ENCODE measurements at regions not wholly inside any gene's neighbourhood (a gene's known extent, or its start where the extent isn't known, plus 50 kb on each side); places are given as distances from the start of the nearest gene placed in this dataset.

- no peak overlapping the region for H3K27ac ChIP-seq (ENCODE audit: low read length, poor library complexity, severe bottlenecking)
- H3K4ac ChIP-seq (ENCODE audit: low read depth in 1 of 2, low read length in 2 of 2): no peak overlapping the region
- H3K36me3 ChIP-seq (ENCODE audit: control insufficient read depth in 1 of 2, insufficient read depth in 2 of 2, low read depth in 1 of 2, low read length in 2 of 2): no peaks in the 10 kb centered on the region
- no peak overlapping the region for H4K8ac ChIP-seq (ENCODE audit: low read length)
- no peak overlapping the region for H2BK15ac ChIP-seq (ENCODE audit: low read depth, poor library complexity, severe bottlenecking)
- no peak overlapping the region for H3K4me2 ChIP-seq (ENCODE audit: low read length, poor library complexity, severe bottlenecking)
- no peaks in the 10 kb centered on the region for H3K9me3 ChIP-seq (ENCODE audit: control insufficient read depth, low read length)
- H3K27me3 ChIP-seq (ENCODE audit: control insufficient read depth in 1 of 2, insufficient read depth in 1 of 2, low read length in 2 of 2): no peaks in the 10 kb centered on the region
- H3K18ac ChIP-seq (ENCODE audit: low read depth in 1 of 2, low read length in 2 of 2): no peak overlapping the region
- no peak overlapping the region for H3K23ac ChIP-seq (ENCODE audit: low read length in 2 of 2)
- H4K91ac ChIP-seq (ENCODE audit: low read length): no peak overlapping the region
- no peak overlapping the region for H2BK5ac ChIP-seq (ENCODE audit: low read depth, low read length, poor library complexity, severe bottlenecking)
- no peak overlapping the region for H3K14ac ChIP-seq (ENCODE audit: low read length in 2 of 2)
- 93% methylated on average over 4 of the region's 5 CpGs for WGBS
- H2AFZ ChIP-seq (ENCODE audit: low read depth, low read length): no peak overlapping the region
- no peak overlapping the region for H2BK120ac ChIP-seq (ENCODE audit: low read depth, low read length)
- DNase-seq: no peak
- H3K4me1 ChIP-seq (ENCODE audit: control insufficient read depth, insufficient read depth, low read depth, low read length): no peaks in the 10 kb centered on the region
- H3K4me3 ChIP-seq (ENCODE audit: insufficient read depth in 1 of 2, low read depth in 1 of 2, low read length in 2 of 2): no peak overlapping the region
- no peaks in the 10 kb centered on the region for H3K79me1 ChIP-seq (replicated peaks; ENCODE audit: low read length, poor library complexity, severe bottlenecking)
- no peak overlapping the region for H2BK12ac ChIP-seq (ENCODE audit: low read length in 2 of 2)
- no peak overlapping the region for H2AK5ac ChIP-seq (ENCODE audit: low read length, severe bottlenecking)
- H3K9ac ChIP-seq (ENCODE audit: low read length): no peak overlapping the region
These were observed 90.0 kb downstream of the DSEL start for GRCh38 chr18:67426486-67426885.

DNA sequence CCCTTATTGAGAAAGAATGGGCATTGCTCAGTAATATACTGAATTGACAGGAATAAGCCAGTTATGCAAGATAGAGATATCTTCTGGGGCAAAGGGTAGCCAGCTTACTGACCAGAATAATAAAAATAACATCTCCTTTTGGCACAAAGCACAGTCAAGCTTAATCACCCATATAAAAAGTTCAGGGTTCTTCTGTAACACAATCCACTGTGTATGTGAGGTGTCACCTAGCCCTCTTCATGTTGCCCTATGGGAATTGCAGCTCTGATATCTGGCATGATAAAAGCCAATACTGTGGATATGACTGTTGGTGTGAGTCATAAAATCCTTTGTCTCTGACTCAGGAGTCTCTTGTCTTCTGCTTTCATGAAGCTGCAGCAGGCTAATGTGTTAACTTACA is 90.8 kb downstream of the DSEL start:
- no peaks in the 10 kb centered on the region for H3K27me3 ChIP-seq (ENCODE audit: control insufficient read depth in 1 of 2, insufficient read depth in 1 of 2, low read length in 2 of 2)
- H3K27ac ChIP-seq (ENCODE audit: low read length, poor library complexity, severe bottlenecking): no peak overlapping the region
- H2BK12ac ChIP-seq (ENCODE audit: low read length in 2 of 2): no peak overlapping the region
- no peak overlapping the region for H3K4me2 ChIP-seq (ENCODE audit: low read length, poor library complexity, severe bottlenecking)
- H4K91ac ChIP-seq (ENCODE audit: low read length): no peak overlapping the region
- no peaks in the 10 kb centered on the region for H3K79me1 ChIP-seq (replicated peaks; ENCODE audit: low read length, poor library complexity, severe bottlenecking)
- DNase-seq: peak; percentile 81
- no peak overlapping the region for H3K14ac ChIP-seq (ENCODE audit: low read length in 2 of 2)
- H3K4me1 ChIP-seq (ENCODE audit: control insufficient read depth, insufficient read depth, low read depth, low read length): no peaks in the 10 kb centered on the region
- no peaks in the 10 kb centered on the region for H3K9me3 ChIP-seq (ENCODE audit: control insufficient read depth, low read length)
- H2BK120ac ChIP-seq (ENCODE audit: low read depth, low read length): no peak overlapping the region
- H3K4ac ChIP-seq (ENCODE audit: low read depth in 1 of 2, low read length in 2 of 2): no peak overlapping the region
- no peak overlapping the region for H2BK15ac ChIP-seq (ENCODE audit: low read depth, poor library complexity, severe bottlenecking)
- no peak overlapping the region for H2AFZ ChIP-seq (ENCODE audit: low read depth, low read length)
- H4K8ac ChIP-seq (ENCODE audit: low read length): no peak overlapping the region
- no peak overlapping the region for H3K4me3 ChIP-seq (ENCODE audit: insufficient read depth in 1 of 2, low read depth in 1 of 2, low read length in 2 of 2)
- H3K18ac ChIP-seq (ENCODE audit: low read depth in 1 of 2, low read length in 2 of 2): no peak overlapping the region
- H2AK5ac ChIP-seq (ENCODE audit: low read length, severe bottlenecking): no peak overlapping the region
- no peaks in the 10 kb centered on the region for H3K36me3 ChIP-seq (ENCODE audit: control insufficient read depth in 1 of 2, insufficient read depth in 2 of 2, low read depth in 1 of 2, low read length in 2 of 2)
- no peak overlapping the region for H3K23ac ChIP-seq (ENCODE audit: low read length in 2 of 2)
- H3K9ac ChIP-seq (ENCODE audit: low read length): no peak overlapping the region
- H2BK5ac ChIP-seq (ENCODE audit: low read depth, low read length, poor library complexity, severe bottlenecking): no peak overlapping the region

DNA sequence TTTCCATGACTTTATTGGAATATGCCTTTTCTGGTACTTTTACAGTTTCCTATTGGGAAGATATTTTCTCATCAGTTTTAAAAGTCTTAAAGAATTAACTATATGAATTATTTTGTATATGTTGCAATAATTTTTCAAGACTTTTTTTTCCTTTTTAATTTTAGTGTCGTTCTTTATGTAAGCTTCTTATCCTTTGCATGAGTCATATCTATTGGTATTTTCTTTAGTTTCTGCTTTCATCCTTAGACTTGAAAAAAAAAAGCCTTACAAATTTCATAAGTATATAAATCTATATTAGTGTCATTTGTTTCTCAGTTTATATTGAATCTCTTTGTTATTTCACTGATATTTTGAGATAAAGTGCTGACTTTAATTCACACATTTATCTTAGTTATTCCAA is 94.9 kb downstream of the DSEL start:
- H3K4me1 ChIP-seq (ENCODE audit: control insufficient read depth, insufficient read depth, low read depth, low read length): no peaks in the 10 kb centered on the region

DNA sequence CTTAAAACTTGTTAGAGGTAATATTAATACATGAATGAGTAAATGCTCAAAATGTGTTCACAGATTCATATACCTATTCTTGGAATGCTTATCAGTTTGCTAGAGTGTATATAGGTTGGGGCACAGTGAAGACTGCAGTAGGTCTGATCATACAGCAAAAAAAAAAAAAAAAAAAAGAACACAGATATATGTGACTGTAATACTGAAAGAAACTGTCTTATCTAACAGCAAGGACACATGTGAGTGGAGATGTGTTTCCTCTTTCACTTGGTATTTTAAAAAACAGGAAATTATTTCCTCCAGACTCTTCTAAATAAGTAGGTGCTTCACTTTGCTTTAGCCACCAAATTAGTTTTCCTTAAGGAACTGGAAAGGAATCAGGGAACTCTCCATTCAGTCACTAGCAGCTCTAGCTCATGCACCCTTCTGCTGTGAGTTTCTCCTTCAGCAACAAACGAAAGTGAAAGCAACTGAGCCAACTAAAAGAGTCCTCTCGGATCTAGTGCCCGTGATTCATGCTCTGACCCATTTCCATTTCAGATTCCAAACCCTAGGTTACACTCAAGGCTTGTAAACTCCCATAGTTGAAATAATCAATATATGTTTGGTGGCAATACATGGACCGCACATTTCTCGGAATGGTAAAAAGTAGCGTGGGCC is 98.5 kb downstream of the DSEL start:
- Histone ChIP-seq H2AFZ (ENCODE audit: low read depth, low read length) (no peak overlapping the region), H4K91ac (ENCODE audit: low read length) (no peak overlapping the region), H2BK15ac (ENCODE audit: low read depth, poor library complexity, severe bottlenecking) (no peak overlapping the region), H3K9ac (ENCODE audit: low read length) (peak overlapping the region; percentile 90), H3K79me1 (replicated peaks; ENCODE audit: low read length, poor library complexity, severe bottlenecking) (no peaks in the 10 kb centered on the region), H3K18ac (ENCODE audit: low read depth in 1 of 2, low read length in 2 of 2) (peak overlapping the region; percentile 34 to 54), H2BK120ac (ENCODE audit: low read depth, low read length) (no peak overlapping the region), H2BK12ac (ENCODE audit: low read length in 2 of 2) (no peak overlapping the region), H2BK5ac (ENCODE audit: low read depth, low read length, poor library complexity, severe bottlenecking) (no peak overlapping the region), H3K14ac (ENCODE audit: low read length in 2 of 2) (no peak overlapping the region), H4K8ac (ENCODE audit: low read length) (peak overlapping the region; percentile 77), H2AK5ac (ENCODE audit: low read length, severe bottlenecking) (no peak overlapping the region), H3K27me3 (ENCODE audit: control insufficient read depth in 1 of 2, insufficient read depth in 1 of 2, low read length in 2 of 2) (no peaks in the 10 kb centered on the region), H3K9me3 (ENCODE audit: control insufficient read depth, low read length) (no peaks in the 10 kb centered on the region), H3K4me1 (ENCODE audit: control insufficient read depth, insufficient read depth, low read depth, low read length) (no peaks in the 10 kb centered on the region), H3K23ac (ENCODE audit: low read length in 2 of 2) (no peak overlapping the region), H3K36me3 (ENCODE audit: control insufficient read depth in 1 of 2, insufficient read depth in 2 of 2, low read depth in 1 of 2, low read length in 2 of 2) (no peaks in the 10 kb centered on the region), H3K4me3 (ENCODE audit: insufficient read depth in 1 of 2, low read depth in 1 of 2, low read length in 2 of 2) (peak overlapping the region in 1 of 2 experiments; percentile 78), H3K4me2 (ENCODE audit: low read length, poor library complexity, severe bottlenecking) (peak overlapping the region; percentile 23), H3K4ac (ENCODE audit: low read depth in 1 of 2, low read length in 2 of 2) (no peak overlapping the region), H3K27ac (ENCODE audit: low read length, poor library complexity, severe bottlenecking) (peak overlapping the region; percentile 38)
- WGBS: 73% methylated on average over 6 of the region's 6 CpGs
- peak; percentile 82 for DNase-seq

More for the DNA sequence above, 94.9 kb downstream of the DSEL start:
- no peak overlapping the region for H3K23ac ChIP-seq (ENCODE audit: low read length in 2 of 2)
- no peak overlapping the region for H2AFZ ChIP-seq (ENCODE audit: low read depth, low read length)
- H3K14ac ChIP-seq (ENCODE audit: low read length in 2 of 2): no peak overlapping the region
- H3K36me3 ChIP-seq (ENCODE audit: control insufficient read depth in 1 of 2, insufficient read depth in 2 of 2, low read depth in 1 of 2, low read length in 2 of 2): no peaks in the 10 kb centered on the region
- H3K4ac ChIP-seq (ENCODE audit: low read depth in 1 of 2, low read length in 2 of 2): no peak overlapping the region
- H4K91ac ChIP-seq (ENCODE audit: low read length): no peak overlapping the region
- H3K9me3 ChIP-seq (ENCODE audit: control insufficient read depth, low read length): no peaks in the 10 kb centered on the region
- H2BK12ac ChIP-seq (ENCODE audit: low read length in 2 of 2): no peak overlapping the region
- no peak overlapping the region for H2AK5ac ChIP-seq (ENCODE audit: low read length, severe bottlenecking)
- no peak overlapping the region for H2BK5ac ChIP-seq (ENCODE audit: low read depth, low read length, poor library complexity, severe bottlenecking)
- no peak overlapping the region for H2BK120ac ChIP-seq (ENCODE audit: low read depth, low read length)
- H3K18ac ChIP-seq (ENCODE audit: low read depth in 1 of 2, low read length in 2 of 2): no peak overlapping the region
- no peak overlapping the region for H3K4me3 ChIP-seq (ENCODE audit: insufficient read depth in 1 of 2, low read depth in 1 of 2, low read length in 2 of 2)
- no CpG with 5 or more reads among the region's 1 CpG for WGBS
- no peak overlapping the region for H3K27ac ChIP-seq (ENCODE audit: low read length, poor library complexity, severe bottlenecking)
- no peak overlapping the region for H4K8ac ChIP-seq (ENCODE audit: low read length)
- no peaks in the 10 kb centered on the region for H3K79me1 ChIP-seq (replicated peaks; ENCODE audit: low read length, poor library complexity, severe bottlenecking)
- no peak for DNase-seq
- no peak overlapping the region for H3K4me2 ChIP-seq (ENCODE audit: low read length, poor library complexity, severe bottlenecking)
- H2BK15ac ChIP-seq (ENCODE audit: low read depth, poor library complexity, severe bottlenecking): no peak overlapping the region
- no peak overlapping the region for H3K9ac ChIP-seq (ENCODE audit: low read length)
- H3K27me3 ChIP-seq (ENCODE audit: control insufficient read depth in 1 of 2, insufficient read depth in 1 of 2, low read length in 2 of 2): no peaks in the 10 kb centered on the region

Data from mesenchymal stem cell (in vitro differentiated cells and primary cell).